ENCODE measurements at regions not wholly inside any gene's neighbourhood (a gene's known extent, or its start where the extent isn't known, plus 50 kb on each side); places are given as distances from the start of the nearest gene placed in this dataset.
"Not testable (repeated sequence)": the region's sequence is repeated elsewhere in the genome, so short reads cannot be mapped to it uniquely, and the experiment has no call there.

DNA sequence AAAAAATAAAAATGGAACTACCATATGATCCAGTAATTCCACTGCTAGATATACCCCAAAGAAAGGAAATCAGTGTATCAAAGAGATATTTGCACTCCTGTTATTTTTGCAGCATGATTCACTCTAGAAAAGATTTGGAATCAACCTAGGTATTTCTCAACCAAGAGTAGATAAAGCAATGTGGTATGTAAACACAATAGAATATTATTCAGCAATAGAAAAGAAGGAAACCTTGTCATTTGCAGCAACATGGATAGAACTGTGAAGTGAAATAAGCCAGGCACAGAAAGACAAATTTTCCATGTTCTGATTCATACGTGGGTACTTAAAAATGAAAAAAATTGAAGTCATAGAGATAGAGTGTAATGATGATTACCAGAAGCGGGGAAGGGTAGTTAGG, 362.3 kb upstream of the EPHA5 start:
- DNase-seq (ENCODE audit: low read depth), result no peak

DNA sequence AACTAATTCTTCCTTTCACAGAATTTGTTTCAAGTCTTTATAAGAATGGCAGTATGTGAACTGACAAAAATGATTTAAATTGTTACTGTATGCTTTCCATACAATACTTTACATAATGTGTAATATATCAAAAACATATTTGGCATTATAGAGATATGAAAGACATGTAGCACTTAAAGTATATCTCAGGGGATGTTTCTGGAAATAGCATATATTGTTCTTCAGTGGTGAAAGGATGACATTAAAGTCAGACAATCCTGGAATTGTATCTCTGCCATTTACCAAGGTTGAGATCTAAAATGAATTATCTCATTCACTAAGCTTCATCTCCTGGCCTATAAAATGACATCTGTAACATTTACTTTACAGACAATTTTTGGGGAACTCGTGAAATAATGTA, 358.4 kb upstream of the EPHA5 start:
- DNase-seq (ENCODE audit: low read depth), result no peak

DNA sequence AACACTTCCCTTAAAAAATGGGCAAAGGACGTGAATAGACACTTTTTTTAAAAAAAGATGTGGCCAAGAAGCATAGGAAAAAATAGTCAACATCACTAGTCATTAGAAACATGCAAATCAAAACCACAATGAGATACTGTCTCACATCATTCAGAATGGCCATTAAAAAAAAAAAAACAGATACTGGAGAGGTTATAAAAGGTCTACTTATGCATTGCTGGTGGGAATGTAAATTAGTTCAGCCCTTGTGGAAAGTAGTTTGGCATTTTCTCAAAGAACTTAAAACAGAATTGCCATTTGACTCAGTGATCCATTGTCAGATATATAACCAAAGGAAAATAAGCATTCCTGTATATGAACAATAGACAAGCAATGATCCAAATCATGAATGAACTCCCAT, 352.8 kb upstream of the EPHA5 start:
- no peak for DNase-seq (ENCODE audit: low read depth)

DNA sequence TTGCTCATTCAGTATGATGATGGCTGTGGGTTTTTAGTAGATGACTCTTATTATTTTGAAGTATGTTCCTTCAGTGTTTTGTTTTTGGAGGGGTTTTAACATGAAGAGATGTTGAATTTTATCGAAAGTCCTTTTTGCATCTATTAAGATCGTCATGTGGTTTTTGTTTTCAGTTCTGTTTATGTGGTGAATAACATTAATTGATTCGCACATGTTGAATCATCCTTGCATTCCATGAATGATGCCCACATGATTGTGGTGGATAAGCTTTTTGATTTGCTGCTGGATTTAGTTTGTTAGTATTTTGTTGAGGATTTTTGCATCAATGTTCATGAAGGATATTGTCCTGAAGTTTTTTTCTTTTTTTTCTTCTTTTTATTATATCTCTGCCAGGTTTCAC, 347.4 kb upstream of the EPHA5 start:
- no peak for DNase-seq (ENCODE audit: low read depth)

DNA sequence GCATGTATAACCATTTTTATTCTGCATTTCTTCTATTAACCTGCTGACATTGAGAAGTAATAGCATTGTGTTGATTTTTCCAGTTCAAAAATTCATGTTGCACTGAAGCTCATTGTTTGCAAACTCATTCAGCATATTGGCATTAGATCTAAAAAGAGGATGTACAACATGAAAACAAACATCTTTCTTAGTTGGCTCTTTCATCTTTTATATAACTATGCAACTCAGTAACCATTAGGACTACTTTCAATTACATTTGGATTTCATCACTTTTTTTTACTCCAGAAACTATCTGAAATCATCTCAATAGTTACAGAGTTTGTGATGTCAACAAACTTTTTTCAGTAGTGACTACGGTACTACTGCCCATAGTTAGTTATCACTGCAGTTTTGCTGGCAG, 346.0 kb upstream of the EPHA5 start:
- no peak for DNase-seq (ENCODE audit: low read depth)

DNA sequence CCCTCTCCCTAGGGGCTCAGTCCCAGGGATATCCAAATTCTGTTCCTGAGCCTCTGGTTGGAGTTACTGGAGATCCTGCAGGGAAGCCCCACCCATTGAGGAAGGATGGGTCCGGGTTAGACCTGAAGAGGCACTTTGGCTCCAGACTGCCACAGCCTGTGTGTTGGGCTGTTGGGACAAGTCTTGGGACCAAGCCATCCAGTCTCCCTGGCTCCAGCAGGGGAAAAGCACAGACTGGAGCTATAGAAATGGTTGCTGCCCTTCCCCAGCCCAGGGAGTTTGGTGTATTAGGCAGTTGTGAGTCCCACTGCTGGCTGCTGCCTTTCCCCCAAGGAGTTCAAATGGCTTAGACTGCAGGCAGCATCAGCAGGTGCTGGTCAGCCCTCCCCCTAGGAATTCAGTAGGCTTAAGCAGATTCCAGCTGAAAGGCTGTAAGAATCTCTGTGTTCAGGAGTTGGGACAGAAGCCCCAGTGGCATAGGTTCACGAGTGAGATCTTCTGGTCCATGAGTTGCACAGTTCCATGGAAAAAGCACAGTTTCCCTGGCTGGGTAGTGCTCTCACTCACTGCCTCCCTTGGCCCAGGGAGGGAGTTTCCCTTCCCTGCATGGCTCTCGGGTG, 344.0 kb upstream of the EPHA5 start:
- no peak for DNase-seq (ENCODE audit: low read depth)

DNA sequence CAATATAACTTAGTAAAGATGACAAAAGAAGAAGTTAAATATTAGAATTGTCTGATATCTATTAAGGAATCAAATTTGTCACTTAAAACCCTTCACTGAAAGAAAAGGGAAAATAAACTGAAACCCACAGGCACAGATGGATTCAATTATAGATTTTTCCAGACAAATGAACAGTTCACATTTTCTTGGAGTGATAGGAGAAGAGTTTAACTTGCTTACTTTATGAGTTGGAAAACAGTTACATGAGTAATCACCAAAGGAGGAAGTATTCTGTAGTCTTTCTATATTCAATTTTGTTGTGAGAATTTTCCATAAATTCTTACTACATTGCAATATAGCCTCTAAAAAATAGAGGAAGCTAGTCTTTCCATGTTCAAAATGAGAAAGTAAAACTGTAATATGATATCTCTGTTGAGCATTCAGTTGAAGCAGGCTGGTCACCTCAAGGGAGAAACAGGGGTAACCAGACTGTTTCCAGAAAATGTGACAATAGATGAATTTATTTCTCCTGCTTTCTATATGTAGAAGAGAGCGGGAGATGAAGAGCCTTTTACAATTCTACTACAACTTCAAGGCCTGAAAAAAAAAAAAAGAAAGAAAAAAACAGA, 330.3 kb upstream of the EPHA5 start:
- DNase-seq (ENCODE audit: low read depth), result no peak

DNA sequence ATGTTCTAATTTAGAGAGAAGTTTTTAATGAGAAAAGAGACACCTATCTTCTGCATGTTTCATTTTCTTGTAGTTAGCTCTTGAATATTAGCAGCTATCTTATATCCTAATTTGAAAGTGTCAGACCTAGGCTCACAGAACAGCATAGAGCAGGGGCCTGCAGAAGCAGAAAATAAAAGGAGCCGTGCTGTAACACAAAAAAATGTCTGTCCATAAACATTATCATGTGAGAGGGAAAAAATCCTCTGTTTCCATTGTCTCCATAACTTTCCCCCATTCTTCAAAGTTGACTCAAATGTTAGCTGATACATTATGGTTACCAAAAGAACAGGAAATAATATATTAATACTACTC, 329.2 kb upstream of the EPHA5 start:
- no peak for DNase-seq (ENCODE audit: low read depth)

DNA sequence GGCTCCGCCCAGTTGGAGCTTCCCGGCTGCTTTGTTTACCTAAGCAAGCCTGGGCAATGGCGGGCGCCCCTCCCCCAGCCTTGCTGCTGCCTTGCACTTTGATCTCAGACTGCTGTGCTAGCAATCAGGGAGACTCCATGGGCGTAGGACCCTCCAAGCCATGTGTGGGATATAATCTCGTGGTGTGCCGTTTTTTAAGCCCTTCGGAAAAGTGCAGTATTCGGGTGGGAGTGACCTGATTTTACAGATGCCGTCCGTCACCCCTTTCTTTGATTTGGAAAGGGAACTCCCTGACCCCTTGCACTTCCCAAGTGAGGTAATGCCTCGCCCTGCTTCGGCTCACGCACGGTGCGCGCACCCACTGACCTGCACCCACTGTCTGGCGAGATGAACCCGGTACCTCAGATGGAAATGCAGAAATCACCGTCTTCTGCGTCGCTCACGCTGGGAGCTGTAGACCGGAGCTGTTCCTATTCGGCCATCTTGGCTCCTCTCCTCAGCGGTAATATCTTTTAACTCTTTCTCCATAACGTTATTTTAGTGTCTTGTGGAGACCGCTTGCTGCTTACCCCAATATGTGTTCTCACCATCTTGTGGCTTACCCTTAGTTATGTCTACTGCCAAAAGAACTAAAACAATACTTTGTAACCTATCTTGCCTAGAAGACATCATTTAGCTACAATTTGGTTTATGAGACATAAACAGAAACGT, 328.7 kb upstream of the EPHA5 start:
- not testable (repeated sequence) for DNase-seq (ENCODE audit: low read depth)

DNA sequence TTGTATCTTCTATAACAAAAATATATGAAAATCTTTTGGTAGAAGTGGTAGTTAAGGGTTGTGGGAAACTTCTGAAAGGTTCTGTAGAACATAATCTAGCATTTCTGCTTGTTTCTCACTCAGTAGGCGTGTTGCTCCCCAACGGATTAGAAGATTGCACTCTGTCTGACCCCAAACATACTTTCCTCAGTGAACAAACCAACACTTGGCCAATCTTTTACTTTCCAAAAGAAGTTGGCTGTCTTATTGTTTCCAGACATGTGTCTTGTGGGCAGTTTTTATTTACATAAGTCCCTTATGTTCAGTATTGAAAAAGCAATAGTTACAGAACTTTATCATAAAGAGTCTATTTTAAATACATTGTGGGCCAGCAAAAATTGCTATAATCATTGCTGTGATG, 312.8 kb upstream of the EPHA5 start:
- DNase-seq (ENCODE audit: low read depth), result no peak

DNA sequence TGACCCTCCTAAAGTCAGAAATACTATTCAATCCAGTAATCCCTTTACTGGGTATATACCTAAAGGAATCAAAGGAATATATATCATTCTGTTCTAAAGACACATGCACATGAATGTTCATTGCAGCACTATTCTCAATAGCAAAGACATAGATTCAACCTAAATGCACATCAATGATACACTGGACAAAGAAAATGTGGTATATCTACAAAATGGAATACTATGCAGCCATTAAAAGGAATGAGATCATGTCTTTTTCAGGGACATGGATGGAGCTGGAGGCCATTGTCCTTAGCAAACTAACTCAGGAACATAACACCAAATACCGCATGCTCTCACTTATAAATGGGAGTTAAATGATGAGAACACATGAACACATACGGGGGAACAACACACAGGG, 306.0 kb upstream of the EPHA5 start:
- DNase-seq (ENCODE audit: low read depth), result no peak

DNA sequence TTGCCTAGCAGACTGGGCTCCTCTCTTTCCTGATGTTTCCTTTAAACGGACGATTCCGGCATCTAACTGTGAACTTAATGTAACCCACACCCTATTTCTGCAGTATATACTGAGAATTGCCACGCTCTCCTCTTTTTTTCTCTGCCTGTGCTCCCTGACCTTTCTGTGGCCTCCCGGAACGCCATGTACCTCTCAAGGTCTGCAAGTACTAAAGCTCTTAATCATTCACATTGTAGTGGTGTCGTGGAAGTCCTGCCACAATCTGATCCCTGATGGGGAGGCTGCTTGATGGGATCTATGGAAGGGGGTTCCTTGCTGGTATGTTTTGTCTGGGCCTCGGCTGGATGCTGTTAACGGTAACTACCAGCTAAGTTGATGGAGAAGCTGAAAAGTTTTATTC, 302.9 kb upstream of the EPHA5 start:
- DNase-seq (ENCODE audit: low read depth), result no peak

DNA sequence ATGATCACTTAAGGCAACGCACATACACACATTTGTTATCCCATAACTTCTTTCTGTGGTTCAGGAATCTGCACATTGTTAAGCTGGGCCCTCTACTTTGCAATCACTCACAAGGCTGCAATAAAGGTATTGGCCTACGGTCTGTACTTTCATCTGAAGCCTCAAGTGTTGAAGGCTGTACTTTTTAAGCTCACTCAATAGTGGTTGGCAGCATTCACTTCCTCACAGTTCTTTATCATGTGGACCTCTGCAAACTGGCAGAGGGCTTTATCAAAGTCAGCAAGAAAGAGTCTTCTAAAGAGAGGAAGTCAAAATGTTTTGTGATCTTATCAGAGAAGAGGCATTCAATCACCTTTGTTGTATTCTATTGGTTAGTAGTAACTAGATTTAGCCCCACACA, 301.4 kb upstream of the EPHA5 start:
- DNase-seq (ENCODE audit: low read depth), result no peak

DNA sequence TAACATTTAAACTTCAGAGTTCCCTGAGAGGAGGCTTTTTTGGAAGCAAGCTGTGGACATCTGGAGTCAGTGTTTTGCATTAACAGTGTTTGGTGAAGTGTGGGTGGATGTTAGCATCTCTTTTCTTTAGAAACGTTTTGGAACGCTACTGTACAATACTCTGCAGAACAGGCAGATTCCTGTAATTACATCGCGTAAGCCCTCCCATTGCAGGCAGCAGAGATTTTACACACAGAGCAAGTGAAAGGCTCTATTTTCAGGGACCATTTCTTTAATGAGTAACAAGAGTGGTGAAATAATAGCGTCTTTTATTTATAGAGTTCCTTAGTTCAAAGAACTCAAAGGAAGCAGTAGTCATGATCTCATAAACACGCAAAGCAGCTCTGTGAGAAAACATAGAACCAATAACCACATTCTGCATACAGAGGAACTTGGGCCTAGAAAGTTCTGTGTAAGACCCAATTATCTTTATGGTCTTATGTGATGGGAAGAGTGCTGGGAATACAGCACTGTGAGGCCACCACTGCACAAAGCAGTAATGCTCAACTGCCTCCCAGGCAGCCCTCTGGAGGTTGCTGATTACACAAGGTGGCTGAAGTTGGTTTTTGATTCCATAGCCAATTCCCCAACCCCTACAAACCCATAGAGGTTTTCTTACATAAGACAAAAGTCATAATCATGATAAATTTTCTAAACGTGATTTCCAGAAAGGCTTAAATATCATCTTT, 298.7 kb upstream of the EPHA5 start:
- no peak for DNase-seq (ENCODE audit: low read depth)

DNA sequence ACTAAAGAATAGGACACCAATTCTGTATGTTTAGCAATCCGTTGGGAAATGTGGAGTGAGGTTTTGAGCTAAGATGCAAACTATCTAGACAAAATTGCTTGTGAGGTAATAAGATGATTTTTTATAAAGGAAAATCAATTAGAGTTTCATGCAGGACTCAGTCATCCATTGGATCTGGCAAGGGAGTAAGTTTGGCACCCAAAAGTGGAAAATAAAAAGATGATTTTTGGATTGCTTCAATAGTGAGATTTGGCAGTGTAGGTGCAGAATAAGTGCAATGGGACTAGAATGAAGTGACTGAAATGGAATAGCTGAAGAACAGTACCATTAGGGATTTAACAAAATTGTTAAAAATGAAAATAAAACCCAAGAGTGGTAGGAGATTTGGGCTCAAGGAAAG, 290.5 kb upstream of the EPHA5 start:
- DNase-seq (ENCODE audit: low read depth), result no peak

DNA sequence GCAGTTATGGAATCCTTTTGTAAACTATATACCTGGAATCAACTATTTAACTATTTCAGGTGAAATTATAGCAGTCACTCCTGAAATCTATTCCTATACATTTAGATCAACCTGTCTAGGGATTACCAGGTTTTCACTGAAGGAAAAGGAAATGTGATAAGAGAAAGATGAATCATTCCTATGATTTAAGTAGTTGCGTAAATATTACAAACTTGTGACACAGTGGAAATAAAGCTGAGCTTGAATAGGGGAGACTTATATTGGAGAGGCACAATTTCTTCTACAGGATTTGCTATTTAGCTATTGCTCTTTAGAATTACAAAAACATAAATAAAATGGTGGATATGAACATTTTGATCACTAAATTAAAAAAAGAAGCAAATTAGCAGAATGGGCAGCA, 284.1 kb upstream of the EPHA5 start:
- no peak for DNase-seq (ENCODE audit: low read depth)

DNA sequence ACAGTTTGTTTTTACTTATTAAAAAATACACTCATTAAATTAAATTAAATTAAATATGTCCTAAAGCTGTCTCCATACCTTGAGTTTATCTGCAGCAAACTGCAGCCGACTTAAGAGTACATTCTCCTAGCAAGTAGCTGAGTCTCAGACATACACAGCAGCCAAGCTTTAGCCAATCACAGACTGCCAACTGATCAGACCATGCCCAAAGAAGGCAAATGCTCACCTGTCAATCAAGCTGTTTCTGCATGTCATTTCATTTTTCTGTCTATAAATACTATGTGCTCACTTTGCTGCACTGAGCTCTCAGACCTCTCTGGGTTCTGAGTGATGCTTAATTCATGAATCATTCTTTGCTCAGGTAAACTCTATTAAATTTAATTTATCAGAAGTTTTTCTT, 280.9 kb upstream of the EPHA5 start:
- DNase-seq (ENCODE audit: low read depth), result no peak

DNA sequence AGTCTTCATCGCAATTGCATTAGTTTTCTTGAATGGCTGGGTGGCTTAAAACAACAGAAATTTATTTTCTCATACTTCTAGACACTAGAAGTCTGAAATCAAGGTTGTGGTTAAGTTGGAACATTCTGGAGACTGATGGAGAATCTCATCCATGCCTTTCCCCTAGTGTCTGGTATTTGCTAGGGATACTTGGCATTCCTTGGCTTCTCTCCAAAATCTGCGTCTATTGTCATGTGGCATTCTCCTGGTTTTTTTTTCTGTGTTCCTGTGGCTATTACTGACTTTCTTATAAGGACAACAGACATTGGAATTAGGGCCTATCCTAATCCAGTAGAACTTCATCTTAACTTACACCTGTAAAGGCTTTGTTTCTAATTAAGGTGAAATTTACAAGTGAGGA, 272.8 kb upstream of the EPHA5 start:
- DNase-seq (ENCODE audit: low read depth), result no peak

DNA sequence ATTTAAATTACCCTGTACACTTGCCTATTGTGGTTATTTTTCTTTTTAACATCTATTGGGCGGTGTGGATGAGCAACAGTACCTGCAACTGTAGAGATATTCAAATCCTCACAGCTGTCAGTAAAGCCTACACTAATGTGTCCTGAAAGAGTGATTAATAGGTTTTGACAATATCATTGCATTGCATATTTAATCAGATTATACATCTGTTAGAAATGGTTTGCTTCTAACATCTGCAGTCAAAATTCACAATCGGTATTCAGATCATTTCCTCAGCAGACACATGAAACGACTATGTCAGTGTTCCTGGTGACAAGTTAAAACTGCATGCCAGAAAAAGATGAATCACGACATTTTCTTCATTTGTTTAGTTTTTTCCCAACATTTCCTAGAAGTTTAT, 254.6 kb upstream of the EPHA5 start:
- DNase-seq (ENCODE audit: low read depth), result no peak

DNA sequence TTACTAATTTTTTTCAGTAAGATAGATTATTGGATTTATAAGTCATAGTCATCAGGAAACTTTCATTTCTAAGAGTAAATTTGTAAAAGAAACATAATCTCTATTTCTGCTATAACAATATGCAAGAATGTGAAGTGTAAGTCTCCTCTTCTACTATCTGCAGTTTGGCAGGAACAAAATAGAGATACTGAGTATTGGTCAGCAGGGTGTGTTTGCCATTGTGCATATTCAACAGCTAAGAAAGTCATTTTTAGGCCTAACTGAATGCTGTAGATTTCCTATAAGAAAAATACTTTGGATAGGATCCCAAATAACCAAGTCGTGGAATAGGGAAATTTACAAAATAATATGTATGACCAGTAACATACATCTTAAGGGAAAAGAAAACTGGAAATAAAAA, 253.3 kb upstream of the EPHA5 start:
- no peak for DNase-seq (ENCODE audit: low read depth)

DNA sequence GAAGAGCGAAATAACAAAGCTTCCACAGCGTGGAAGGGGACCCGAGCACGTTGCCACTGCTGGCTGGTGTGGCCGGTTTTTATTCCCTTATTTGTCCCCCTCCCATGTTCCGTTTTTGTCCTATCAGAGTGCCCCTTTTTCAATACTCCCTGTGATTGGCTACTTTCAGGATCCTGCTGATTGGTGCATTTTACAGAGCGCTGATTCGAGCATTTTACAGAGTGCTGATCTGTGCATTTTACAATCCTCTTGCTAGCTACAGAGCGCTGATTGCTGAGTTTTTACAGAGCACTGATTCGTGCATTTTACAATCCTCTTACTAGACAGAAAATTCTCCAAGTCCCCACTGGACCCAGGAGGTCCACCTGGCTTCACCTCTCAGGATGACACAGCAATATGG, 250.9 kb upstream of the EPHA5 start:
- no peak for DNase-seq (ENCODE audit: low read depth)

DNA sequence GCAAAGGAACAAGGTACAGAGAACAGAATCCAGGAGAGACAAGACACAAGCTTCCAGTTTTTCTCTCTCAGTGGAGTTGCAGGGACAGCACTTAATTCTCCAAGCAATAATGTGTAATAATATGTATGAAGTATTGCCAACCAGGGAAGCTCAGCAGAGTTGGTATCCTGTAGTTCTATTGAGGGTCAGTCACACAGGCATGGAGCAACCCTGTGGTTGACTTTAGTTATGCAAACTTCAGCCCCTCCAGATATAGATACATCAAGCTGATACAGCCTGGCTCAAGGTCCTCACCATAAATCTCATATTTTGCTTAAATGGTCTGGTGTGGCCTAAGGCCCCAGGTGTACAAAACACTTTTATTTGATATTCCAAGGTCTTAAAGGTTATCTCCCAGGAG, 248.6 kb upstream of the EPHA5 start:
- no peak for DNase-seq (ENCODE audit: low read depth)

DNA sequence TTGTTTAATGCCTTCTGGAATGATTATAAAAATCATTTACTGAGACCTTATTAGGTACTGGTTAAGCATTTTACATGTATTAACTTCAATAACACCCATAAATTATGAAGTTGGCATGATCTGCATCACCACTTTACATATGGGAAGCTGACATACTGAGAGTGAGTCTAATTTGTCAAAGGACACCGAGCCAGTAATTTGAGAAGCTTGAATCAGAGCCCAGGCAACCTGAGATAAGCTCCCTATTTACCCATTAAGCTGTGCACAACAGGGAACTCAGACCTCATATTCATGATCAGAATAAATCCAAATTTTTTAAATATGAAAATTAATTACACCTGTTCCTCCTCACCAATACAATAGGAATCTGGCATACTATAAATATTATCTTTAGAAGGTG, 247.9 kb upstream of the EPHA5 start:
- no peak for DNase-seq (ENCODE audit: low read depth)
